ENCODE measurements at regions not wholly inside any gene's neighbourhood (a gene's known extent, or its start where the extent isn't known, plus 50 kb on each side); places are given as distances from the start of the nearest gene placed in this dataset.

DNA sequence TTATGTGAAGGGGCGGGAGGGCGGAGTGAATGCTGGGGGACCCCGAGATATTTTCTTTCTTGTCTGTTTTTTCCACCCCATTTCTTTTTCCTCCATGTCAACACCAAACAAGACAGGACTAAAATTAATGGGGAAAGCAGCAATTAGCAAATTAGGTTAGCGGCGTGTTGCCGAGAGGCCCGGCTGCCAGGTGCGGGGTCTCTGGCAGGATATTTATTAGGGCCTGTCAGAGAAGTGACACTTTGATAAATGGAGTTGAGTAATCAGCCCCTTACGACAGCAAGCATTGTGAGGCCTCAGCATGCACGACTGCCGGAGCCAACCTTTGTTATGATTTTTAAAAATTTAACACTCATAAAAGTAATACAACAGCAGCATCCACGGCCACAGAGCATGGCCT is 193.8 kb downstream of the DHX35 start:
- no peak for DNase-seq

DNA sequence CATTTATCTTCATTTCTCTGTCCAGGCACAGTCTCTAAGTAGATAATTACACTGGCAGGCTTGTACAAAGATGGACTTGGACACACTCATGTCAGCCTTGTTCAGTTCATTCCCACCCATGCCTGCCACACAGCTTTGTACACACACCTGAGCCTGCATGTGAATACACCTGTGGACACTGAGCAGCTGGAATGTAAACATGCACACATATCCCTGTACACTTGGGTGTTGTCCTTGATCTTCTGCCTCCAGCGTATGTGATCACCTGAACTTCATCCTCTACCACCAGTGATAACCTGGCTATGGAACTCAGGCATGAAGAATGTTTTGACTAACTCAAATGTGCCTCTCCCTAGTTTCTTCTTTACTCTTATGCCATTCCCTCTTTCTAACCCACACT is 190.6 kb downstream of the DHX35 start:
- no peak for DNase-seq

DNA sequence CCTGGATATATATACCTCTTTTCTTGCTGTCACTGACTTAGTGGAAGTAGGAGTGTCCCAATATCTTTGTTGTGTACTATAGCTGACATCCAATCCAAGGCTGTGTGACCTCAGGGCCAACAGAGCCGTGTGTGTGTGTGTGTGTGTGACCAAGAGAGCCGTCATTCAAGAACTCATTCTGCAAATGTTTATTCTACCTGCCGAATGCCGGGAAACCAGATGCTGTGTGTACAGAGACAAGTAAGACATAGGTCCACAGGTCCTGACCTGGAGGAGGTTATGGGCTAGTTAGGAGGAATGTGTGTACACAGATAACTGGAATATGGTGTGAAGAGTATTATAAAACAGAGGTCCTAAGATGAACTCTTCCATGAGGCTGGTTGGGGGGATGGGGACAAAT is 190.0 kb downstream of the DHX35 start:
- no peak for DNase-seq

GRCh38 chr20:39150501-39150900 is 188.4 kb downstream of the DHX35 start:
- DNase-seq: no peak

- no peak for DNase-seq
These were observed 184.2 kb downstream of the DHX35 start for GRCh38 chr20:39146394-39146793.

DNA sequence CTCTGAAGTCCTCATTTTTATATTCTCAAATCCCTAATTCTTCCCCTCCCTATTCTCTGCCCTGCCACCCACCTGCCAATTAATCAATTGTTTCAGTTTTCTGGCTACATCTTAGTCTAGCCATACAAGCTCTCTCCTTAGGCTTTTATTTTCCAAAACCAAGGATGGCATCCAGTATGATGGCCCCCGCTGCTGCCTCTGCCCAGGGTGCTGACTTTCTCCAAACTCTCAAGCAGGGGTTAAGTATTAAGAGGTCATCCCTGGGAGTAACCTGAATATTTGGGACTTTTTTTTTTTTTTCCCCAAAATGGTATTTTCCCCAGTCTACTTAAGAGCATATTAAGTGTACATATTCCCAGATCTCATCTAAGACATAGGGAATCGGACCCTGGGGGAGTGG is 183.8 kb downstream of the DHX35 start:
- no peak for DNase-seq

GRCh38 chr20:39144757-39145156 is 182.6 kb downstream of the DHX35 start:
- DNase-seq: no peak

DNA sequence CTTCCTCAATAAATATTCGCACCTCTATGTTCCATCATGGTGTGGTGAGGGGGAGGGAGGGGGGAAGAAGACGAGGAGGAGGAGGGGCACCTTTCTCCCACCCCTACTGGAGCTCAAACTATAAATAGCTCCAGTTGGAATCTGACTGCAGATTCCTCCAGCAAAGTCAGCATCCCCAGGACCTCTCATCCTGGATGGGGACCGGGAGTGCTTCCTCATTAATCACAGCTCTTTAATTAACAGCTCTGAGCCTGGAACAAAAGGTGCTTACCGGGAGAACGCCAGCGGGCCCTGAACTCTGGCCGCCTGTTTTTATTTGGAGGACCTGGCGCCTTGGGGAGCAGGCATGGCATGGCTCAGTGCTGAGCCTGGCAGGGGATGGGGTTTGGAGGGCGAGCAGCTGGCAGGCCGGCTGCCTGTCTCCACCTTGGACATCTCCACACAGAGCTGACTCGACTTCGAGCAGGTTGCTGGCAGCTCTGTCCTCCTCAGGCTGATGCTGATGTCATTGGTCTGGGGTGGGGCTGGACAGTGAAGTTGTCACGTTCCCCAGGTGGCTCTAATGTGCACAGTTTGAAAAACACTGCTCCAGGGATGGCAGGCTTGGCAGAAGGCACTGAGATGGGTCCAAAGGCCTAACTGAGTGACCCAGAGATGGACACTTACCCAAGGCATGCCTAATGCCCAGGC is 180.4 kb downstream of the DHX35 start:
- DNase-seq: no peak

GRCh38 chr20:39137299-39137698 is 175.2 kb downstream of the DHX35 start:
- DNase-seq: no peak

DNA sequence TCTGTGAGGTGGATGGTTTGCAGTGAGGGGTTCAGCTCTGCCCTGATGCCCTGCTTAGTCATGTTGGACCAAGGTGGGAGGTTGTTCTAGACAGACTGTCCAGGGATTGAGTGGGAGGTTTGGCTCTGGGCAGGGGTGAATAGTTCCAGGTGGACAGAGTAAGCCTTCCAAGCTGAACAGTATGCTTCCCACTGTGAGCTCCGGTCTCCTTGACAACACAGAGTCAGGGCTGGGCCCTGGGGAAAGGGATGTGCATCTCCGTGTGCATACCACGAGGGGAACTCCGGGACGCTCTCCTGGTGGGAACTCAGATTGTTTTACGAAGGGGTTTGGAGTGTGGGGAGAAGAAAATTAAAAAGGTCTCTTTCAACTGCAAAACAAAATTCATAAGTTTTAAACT is 174.7 kb downstream of the DHX35 start:
- no peak for DNase-seq

GRCh38 chr20:39135885-39136544 is 173.9 kb downstream of the DHX35 start:
- no peak for DNase-seq

- DNase-seq: no peak
These were observed 171.1 kb downstream of the DHX35 start for GRCh38 chr20:39133201-39133600.

GRCh38 chr20:39132511-39132910 is 170.4 kb downstream of the DHX35 start:
- no peak for DNase-seq

- DNase-seq: no peak
These were observed 169.9 kb downstream of the DHX35 start for GRCh38 chr20:39132093-39132492.

GRCh38 chr20:39130627-39131026 is 168.5 kb downstream of the DHX35 start:
- no peak for DNase-seq

DNA sequence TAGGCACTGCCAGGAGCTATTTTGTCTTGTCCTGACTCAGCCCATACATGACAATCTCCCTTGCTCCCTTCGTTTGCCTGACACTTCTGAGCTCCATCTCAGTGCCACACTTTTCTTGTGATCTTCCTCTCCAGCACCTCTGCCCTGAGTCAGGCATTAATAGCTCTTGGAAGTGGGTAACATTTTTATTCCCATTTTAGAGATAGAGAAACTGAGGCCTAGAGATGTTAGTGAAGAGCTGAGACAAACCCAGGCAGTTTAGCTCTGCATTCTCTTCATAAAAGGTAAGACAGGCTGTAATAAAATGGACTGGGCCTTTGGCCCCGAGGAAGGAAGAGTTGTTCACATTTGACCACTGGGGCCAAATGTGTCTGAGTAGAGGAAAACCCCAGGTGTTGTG is 167.4 kb downstream of the DHX35 start:
- DNase-seq: no peak

GRCh38 chr20:39124064-39124463 is 161.9 kb downstream of the DHX35 start:
- DNase-seq: no peak

DNA sequence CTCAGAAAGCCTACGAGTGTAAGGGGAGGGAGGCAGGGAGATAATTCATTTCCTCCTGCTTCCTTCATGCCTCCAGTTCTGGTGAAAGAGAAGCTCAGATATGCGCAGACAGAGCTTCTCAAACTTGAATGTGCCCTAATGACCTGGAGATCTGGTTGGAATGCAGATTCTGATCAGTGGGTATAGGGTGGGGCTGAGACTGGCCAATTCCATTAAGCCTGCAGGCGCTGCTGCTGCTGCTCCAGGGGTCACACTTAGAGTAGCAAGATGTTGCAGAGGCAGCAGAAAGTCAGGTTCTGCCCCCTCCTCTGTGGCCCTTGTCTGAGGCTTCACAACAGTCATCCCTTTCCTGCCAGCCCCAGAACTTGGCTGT is 161.0 kb downstream of the DHX35 start:
- DNase-seq: no peak

GRCh38 chr20:39117491-39117890 is 155.3 kb downstream of the DHX35 start:
- DNase-seq: no peak

DNA sequence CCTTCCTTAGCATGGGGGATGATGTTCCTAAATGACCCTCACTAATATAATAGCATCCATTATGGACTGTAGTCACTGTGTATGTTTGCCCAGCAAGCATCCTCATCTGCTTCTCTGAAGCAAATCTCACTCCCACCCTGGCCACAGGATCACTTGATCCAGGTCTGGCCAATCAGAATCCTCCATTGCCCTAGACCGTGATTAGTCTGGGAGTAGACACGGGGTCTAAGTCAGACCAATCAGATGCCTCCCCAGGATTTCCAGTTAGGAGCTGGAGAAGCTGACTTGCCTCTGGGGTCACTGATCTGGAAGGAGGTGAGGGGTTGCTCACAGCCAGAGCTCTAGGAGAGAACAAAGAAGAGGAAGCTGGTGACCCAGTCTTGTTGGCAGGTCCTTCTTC is 153.9 kb downstream of the DHX35 start:
- no peak for DNase-seq

DNA sequence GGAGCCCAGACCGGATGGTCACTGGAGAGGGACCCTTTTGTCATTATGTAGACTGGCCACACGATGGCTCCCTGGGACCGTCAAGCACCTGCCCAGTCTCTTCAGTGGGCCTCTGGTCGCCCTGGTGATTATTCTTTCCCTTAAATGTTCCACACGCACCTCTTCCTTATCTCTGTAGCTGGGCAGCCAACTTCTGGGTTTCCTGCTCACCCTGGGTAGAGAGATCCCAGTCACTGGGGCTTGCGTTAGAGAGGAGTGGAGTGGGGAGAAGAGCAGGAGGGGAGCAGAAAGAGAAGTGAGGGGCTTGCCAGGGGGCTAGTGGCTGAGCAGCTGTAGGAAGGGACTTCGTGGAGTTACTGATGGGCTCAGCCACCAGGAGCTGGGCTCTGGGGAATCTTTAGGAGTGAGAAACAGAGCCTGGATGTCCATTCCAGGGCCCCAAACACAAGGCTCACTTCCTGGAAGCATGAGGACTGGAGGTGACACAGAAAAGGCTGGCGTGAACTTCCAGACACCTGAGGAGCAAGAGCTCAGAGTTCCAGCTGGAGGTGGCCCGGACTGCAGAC is 150.1 kb downstream of the DHX35 start:
- DNase-seq: no peak

DNA sequence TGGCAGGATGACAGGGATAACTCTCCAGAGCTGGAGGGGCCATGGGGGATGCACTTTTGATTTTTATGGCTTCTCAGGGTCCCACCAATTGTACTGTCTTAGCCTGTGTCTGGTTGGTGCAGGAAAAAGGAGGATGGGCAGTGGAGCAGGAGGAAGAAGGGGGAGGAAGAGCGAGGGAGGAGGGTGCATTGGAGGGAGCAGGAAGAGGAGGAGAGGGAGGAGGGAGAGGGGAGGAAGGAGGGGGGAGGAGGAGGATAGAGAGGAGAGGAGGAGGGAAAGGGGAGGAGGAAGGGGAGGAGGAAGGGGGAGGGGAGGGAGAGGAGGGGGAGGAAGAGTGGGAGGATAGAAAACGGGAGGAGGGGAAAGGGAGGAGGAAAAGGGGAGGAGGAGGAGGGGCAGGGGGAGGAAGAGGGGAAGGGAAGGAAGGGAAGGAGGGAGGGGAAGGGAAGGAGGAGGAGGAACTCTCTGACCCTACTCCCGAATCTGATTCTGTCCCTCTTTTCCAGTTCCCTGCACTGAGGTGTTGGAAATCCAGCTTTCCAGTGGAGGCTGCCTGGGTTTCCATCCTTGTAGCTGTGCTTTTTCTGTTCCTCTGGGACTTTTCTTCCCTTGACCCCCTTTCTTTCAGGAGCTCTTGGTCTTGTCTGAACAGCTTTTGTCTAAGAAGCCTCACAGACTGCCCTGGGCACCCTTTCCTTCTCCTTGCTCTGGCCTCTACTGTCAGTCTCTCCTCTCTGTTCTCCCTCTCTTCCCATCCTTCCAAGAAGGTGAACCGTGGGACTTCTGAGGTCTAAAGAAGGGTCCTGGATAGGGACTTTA is 149.4 kb downstream of the DHX35 start:
- DNase-seq: no peak

- no peak for DNase-seq
These were observed 148.6 kb downstream of the DHX35 start for GRCh38 chr20:39110819-39111136.

Data from CD4-positive, alpha-beta T cell treated with Interleukin-12 subunit alpha and Interleukin-12 subunit beta, for 1 hour (primary cell).